Transverse colon (tissue), 4 donors: ENCODE measurements at regions not wholly inside any gene's neighbourhood (a gene's known extent, or its start where the extent isn't known, plus 50 kb on each side); places are given as distances from the start of the nearest gene placed in this dataset.

Source experiments
- DNase-seq: peaks from one replicate; pipeline ENCODE4 v3.0.0-alpha.2; 2019
- H3K27ac ChIP-seq, 4 donors: fragments of 200-600 bp; sonication (generic); 2 replicates each; pipeline ENCODE4 v1.5.1; 2016 to 2018; ENCODE audit warnings: inconsistent platforms in 4 of 4
- H3K27me3 ChIP-seq: fragments of 200-600 bp; sonication (generic); 2 replicates; pipeline ENCODE4 v1.5.1; 2017; ENCODE audit warnings: inconsistent platforms
- H3K36me3 ChIP-seq, 4 donors: fragments of 200-600 bp; sonication (generic); 2 replicates each; pipeline ENCODE4 v1.5.1; 2017 to 2019; ENCODE audit warnings: inconsistent platforms in 4 of 4
- H3K4me1 ChIP-seq, 4 donors: fragments of 200-600 bp; sonication (generic); 2 replicates each; pipeline ENCODE4 v1.5.1; 2017 to 2020; ENCODE audit warnings: inconsistent platforms in 4 of 4
- H3K4me3 ChIP-seq, 4 donors: fragments of 200-600 bp; sonication (generic); 1 replicate in 1 of 4; 2 replicates in 3 of 4; pipeline versions ENCODE4 v1.5.1 to v1.6.1; 2017 to 2019; ENCODE audit warnings: inconsistent platforms in 4 of 4
- H3K9me3 ChIP-seq, 2 donors: fragments of 200-600 bp; sonication (generic); 2 replicates each; pipeline ENCODE4 v1.5.1; 2017 to 2019; ENCODE audit warnings: inconsistent platforms in 2 of 2
- CTCF ChIP-seq, 5 experiments: fragments of 200-600 bp in 3 of 5; fragments of 450-650 bp in 2 of 5; sonication (generic) in 3 of 5; IDR thresholded peaks; 1 replicate in 2 of 5; 2 replicates in 3 of 5; pipeline ENCODE4 v1.5.1; 2016 to 2017; ENCODE audit warnings: antibody characterized with exemption in 5 of 5, inconsistent platforms in 3 of 5, mild to moderate bottlenecking in 2 of 5, moderate library complexity in 1 of 5
- EP300 ChIP-seq: sonication (generic); formaldehyde crosslinking; IDR thresholded peaks from one replicate; pipeline ENCODE4 v1.6.1; 2017; ENCODE audit warnings: antibody characterized with exemption, low read depth
- POLR2A ChIP-seq: fragments of 450-650 bp; IDR thresholded peaks from one replicate; pipeline ENCODE4 v1.6.1; 2016; ENCODE audit warnings: antibody characterized with exemption, mild to moderate bottlenecking, moderate library complexity
- POLR2AphosphoS5 ChIP-seq, 3 donors: sonication (generic); formaldehyde crosslinking; IDR thresholded peaks; one replicate each; pipeline ENCODE4 v1.6.1; 2016; ENCODE audit warnings: antibody characterized with exemption in 3 of 3
- WGBS, 2 donors: methylation state at CpG; one replicate each; pipeline ENCODE4 v1.1.5; 2018; ENCODE audit warnings: low coverage in 1 of 2; 5-methylcytosine and 5-hydroxymethylcytosine counted together
- in situ Hi-C, 4 donors: fragments of 200-750 bp; cut with MboI; loops; one replicate each; pipeline versions ENCODE4 v1.15.0 to v1.15.1; 2017; ENCODE audit warnings: low sequenced_read_pairs in 3 of 4, low pct_ligation_motif_present in 1 of 4, low pct_unique_long_range_greater_than_20kb in 1 of 4
- intact Hi-C: fragments of 100-400 bp; cut with DNase I; formaldehyde crosslinking; loops from one replicate; pipeline ENCODE4 v1.15.1; 2023; ENCODE audit warnings: low total_unique reads

- Histone ChIP-seq H3K4me1 (peaks cover 0 to 12% (median 1%) of the 10 kb centered on the region in 4 donors), H3K9me3 (no peaks in the 10 kb centered on the region), H3K36me3 (no peaks in the 10 kb centered on the region), H3K27ac (no peak overlapping the region), H3K27me3 (no peaks in the 10 kb centered on the region), H3K4me3 (no peak overlapping the region)
- intact Hi-C loops (loop anchor here (10.0 kb wide), 1 partner anchor 291 kb away; no protein-coding TSS in a partner anchor), in situ Hi-C loops (loop anchor here in 2 of 4 donors (10.0 to 25.0 kb wide), 2 partner anchors 289 to 291 kb away; partner anchors contain the start of gene NTS (in 1 of the 2))
- no peak for DNase-seq
- 17 to 42% methylated on average over 2 to 3 of the region's 3 CpGs for WGBS, 2 donors
- TF ChIP-seq CTCF (IDR thresholded peaks at IDR 0.05): no peak
- no peak for TF ChIP-seq EP300
- TF ChIP-seq POLR2AphosphoS5 (IDR thresholded peaks at IDR 0.05): no peak
- no peak for TF ChIP-seq POLR2A
These were observed 262.5 kb downstream of the RASSF9 start for GRCh38 chr12:85573635-85574214.

GRCh38 chr12:85574291-85574690 is 261.9 kb downstream of the RASSF9 start:
- DNase-seq: no peak
- no peak overlapping the region for H3K27ac ChIP-seq
- intact Hi-C loops (loop anchor here (10.0 kb wide), 1 partner anchor 291 kb away; no protein-coding TSS in a partner anchor), in situ Hi-C loops (loop anchor here in 2 of 4 donors (10.0 to 25.0 kb wide), 2 partner anchors 288 to 291 kb away; partner anchors contain the start of gene NTS (in 1 of the 2))
- H3K4me3 ChIP-seq: no peak overlapping the region
- 49 to 52% methylated on average over 3 of the region's 3 CpGs for WGBS, 2 donors
- TF ChIP-seq CTCF (IDR thresholded peaks at IDR 0.05): no peak
- TF ChIP-seq EP300: no peak
- TF ChIP-seq POLR2A: no peak
- no peak for TF ChIP-seq POLR2AphosphoS5 (IDR thresholded peaks at IDR 0.05)
- H3K9me3 ChIP-seq: no peaks in the 10 kb centered on the region
- H3K27me3 ChIP-seq: no peaks in the 10 kb centered on the region
- peaks cover 0 to 12% (median 1%) of the 10 kb centered on the region in 4 donors for H3K4me1 ChIP-seq
- H3K36me3 ChIP-seq: no peaks in the 10 kb centered on the region

- Histone ChIP-seq H3K4me3 (no peak overlapping the region), H3K4me1 (peaks cover 0 to 12% (median 1%) of the 10 kb centered on the region in 4 donors), H3K9me3 (no peaks in the 10 kb centered on the region), H3K27ac (no peak overlapping the region), H3K36me3 (no peaks in the 10 kb centered on the region), H3K27me3 (no peaks in the 10 kb centered on the region)
- in situ Hi-C loops: loop anchor here in 3 of 4 donors (10.0 to 25.0 kb wide), 2 partner anchors 287 to 289 kb away; partner anchors contain the start of gene NTS (in 2 of the 3)
- TF ChIP-seq CTCF (IDR thresholded peaks at IDR 0.05) (peak; percentile 29 to 57 (median 42)), EP300 (no peak), POLR2A (no peak)
- 53 to 57% methylated on average over 7 of the region's 7 CpGs for WGBS, 2 donors
- DNase-seq: peak; percentile 32
- intact Hi-C loops: loop anchor here (10.0 kb wide), 1 partner anchor 289 kb away; no protein-coding TSS in a partner anchor
These were observed 260.8 kb downstream of the RASSF9 start for GRCh38 chr12:85575120-85576096.
